ENCODE measurements at regions not wholly inside any gene's neighbourhood (a gene's known extent, or its start where the extent isn't known, plus 50 kb on each side); places are given as distances from the start of the nearest gene placed in this dataset.
A peak's percentile ranks its signal among the peaks of the same experiment; 100 is the strongest.

DNA sequence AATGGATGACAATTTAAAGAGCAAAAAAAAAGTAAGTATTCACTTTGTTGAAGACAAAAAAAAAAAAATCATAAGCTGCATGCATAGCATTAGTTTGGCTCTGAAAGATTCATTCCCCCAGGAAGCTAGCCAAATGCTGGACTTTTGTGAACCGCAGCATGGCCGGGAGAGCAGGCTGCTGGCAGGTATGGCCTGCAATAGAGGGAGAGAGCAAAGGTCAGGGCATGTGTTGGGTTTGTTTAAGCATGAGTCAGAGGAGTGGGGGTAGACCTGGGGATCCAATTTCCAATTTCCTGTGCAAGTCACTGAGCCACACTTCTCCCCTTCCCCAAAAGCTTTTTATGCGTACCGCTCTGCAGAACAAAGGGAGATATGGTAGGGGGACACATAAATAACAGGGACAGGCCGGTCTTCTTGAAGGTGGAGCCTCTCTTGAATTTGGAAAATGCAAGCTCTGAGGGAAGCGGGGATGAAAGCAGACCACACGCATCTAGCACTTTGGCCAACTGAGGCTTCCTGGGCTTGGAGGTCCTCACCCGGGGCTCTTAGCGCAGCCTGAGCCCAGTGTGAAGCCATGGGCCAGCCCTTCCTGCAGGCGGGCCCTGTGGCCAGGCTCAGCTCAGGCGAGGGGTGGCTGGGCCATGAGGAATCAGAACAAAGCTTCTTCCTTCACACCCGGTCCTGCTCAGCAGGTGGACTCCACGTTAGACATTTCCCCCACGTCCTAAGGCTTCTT, 171.1 kb downstream of the TOMM20 start (continued):
- TF ChIP-seq, protein P1, sequence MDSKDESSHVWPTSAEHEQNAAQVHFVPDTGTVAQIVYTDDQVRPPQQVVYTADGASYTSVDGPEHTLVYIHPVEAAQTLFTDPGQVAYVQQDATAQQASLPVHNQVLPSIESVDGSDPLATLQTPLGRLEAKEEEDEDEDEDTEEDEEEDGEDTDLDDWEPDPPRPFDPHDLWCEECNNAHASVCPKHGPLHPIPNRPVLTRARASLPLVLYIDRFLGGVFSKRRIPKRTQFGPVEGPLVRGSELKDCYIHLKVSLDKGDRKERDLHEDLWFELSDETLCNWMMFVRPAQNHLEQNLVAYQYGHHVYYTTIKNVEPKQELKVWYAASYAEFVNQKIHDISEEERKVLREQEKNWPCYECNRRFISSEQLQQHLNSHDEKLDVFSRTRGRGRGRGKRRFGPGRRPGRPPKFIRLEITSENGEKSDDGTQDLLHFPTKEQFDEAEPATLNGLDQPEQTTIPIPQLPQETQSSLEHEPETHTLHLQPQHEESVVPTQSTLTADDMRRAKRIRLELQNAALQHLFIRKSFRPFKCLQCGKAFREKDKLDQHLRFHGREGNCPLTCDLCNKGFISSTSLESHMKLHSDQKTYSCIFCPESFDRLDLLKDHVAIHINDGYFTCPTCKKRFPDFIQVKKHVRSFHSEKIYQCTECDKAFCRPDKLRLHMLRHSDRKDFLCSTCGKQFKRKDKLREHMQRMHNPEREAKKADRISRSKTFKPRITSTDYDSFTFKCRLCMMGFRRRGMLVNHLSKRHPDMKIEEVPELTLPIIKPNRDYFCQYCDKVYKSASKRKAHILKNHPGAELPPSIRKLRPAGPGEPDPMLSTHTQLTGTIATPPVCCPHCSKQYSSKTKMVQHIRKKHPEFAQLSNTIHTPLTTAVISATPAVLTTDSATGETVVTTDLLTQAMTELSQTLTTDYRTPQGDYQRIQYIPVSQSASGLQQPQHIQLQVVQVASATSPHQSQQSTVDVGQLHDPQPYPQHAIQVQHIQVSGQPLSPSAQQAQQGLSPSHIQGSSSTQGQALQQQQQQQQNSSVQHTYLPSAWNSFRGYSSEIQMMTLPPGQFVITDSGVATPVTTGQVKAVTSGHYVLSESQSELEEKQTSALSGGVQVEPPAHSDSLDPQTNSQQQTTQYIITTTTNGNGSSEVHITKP (CRISPR knock-in tag; IDR thresholded peaks at IDR 0.05; ENCODE audit: low read depth) = peak; percentile 69
- TF ChIP-seq KDM5B (CRISPR knock-in tag; IDR thresholded peaks at IDR 0.05; ENCODE audit: borderline replicate concordance) = peak; percentile 53
- TF ChIP-seq, protein P2, sequence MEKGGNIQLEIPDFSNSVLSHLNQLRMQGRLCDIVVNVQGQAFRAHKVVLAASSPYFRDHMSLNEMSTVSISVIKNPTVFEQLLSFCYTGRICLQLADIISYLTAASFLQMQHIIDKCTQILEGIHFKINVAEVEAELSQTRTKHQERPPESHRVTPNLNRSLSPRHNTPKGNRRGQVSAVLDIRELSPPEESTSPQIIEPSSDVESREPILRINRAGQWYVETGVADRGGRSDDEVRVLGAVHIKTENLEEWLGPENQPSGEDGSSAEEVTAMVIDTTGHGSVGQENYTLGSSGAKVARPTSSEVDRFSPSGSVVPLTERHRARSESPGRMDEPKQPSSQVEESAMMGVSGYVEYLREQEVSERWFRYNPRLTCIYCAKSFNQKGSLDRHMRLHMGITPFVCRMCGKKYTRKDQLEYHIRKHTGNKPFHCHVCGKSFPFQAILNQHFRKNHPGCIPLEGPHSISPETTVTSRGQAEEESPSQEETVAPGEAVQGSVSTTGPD (CRISPR knock-in tag; IDR thresholded peaks at IDR 0.05) = peak; percentile 86
- TF ChIP-seq ZFP36 (IDR thresholded peaks at IDR 0.05; ENCODE audit: borderline replicate concordance, low read depth, low read length, partially characterized antibody) = no peak
- peak; percentile 71; the same call in 1 of the 2 replicates for TF ChIP-seq ZNF747 (CRISPR knock-in tag; IDR thresholded peaks at IDR 0.05; ENCODE audit: borderline replicate concordance)
- TF ChIP-seq, protein P3, sequence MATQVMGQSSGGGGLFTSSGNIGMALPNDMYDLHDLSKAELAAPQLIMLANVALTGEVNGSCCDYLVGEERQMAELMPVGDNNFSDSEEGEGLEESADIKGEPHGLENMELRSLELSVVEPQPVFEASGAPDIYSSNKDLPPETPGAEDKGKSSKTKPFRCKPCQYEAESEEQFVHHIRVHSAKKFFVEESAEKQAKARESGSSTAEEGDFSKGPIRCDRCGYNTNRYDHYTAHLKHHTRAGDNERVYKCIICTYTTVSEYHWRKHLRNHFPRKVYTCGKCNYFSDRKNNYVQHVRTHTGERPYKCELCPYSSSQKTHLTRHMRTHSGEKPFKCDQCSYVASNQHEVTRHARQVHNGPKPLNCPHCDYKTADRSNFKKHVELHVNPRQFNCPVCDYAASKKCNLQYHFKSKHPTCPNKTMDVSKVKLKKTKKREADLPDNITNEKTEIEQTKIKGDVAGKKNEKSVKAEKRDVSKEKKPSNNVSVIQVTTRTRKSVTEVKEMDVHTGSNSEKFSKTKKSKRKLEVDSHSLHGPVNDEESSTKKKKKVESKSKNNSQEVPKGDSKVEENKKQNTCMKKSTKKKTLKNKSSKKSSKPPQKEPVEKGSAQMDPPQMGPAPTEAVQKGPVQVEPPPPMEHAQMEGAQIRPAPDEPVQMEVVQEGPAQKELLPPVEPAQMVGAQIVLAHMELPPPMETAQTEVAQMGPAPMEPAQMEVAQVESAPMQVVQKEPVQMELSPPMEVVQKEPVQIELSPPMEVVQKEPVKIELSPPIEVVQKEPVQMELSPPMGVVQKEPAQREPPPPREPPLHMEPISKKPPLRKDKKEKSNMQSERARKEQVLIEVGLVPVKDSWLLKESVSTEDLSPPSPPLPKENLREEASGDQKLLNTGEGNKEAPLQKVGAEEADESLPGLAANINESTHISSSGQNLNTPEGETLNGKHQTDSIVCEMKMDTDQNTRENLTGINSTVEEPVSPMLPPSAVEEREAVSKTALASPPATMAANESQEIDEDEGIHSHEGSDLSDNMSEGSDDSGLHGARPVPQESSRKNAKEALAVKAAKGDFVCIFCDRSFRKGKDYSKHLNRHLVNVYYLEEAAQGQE (IDR thresholded peaks at IDR 0.05; ENCODE audit: borderline replicate concordance in 1 of 2, low read depth in 1 of 2, low read length in 2 of 2) = peak in 1 of 2 experiments; percentile 76; a peak in 2 of 4 replicates
- no peak for TF ChIP-seq MBNL3 (CRISPR knock-in tag; conservative IDR thresholded peaks at IDR 0.05)
- no peak for TF ChIP-seq MTA3 (CRISPR knock-in tag; IDR thresholded peaks at IDR 0.05)
- TF ChIP-seq, protein P4, sequence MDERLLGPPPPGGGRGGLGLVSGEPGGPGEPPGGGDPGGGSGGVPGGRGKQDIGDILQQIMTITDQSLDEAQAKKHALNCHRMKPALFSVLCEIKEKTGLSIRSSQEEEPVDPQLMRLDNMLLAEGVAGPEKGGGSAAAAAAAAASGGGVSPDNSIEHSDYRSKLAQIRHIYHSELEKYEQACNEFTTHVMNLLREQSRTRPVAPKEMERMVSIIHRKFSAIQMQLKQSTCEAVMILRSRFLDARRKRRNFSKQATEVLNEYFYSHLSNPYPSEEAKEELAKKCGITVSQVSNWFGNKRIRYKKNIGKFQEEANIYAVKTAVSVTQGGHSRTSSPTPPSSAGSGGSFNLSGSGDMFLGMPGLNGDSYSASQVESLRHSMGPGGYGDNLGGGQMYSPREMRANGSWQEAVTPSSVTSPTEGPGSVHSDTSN (CRISPR knock-in tag; IDR thresholded peaks at IDR 0.05) = no peak
- peak; percentile 91; the same call in 1 of the 2 replicates for TF ChIP-seq ZBTB7A (CRISPR knock-in tag; IDR thresholded peaks at IDR 0.05)
- TF ChIP-seq, protein P5, sequence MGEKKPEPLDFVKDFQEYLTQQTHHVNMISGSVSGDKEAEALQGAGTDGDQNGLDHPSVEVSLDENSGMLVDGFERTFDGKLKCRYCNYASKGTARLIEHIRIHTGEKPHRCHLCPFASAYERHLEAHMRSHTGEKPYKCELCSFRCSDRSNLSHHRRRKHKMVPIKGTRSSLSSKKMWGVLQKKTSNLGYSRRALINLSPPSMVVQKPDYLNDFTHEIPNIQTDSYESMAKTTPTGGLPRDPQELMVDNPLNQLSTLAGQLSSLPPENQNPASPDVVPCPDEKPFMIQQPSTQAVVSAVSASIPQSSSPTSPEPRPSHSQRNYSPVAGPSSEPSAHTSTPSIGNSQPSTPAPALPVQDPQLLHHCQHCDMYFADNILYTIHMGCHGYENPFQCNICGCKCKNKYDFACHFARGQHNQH (CRISPR knock-in tag; IDR thresholded peaks at IDR 0.05) = peak; percentile 88
- no peak for TF ChIP-seq AGO2 (optimal IDR thresholded peaks at IDR 0.05; ENCODE audit: low read depth, low read length)
- TF ChIP-seq ZNF44 (CRISPR knock-in tag; IDR thresholded peaks at IDR 0.05) = no peak
- 0 out of 2 replicates have a peak, but pooled peaks have one; percentile 6 for TF ChIP-seq TRIM24 (CRISPR knock-in tag; IDR thresholded peaks at IDR 0.05)
